HL-60 (cell line): ENCODE measurements at regions not wholly inside any gene's neighbourhood (a gene's known extent, or its start where the extent isn't known, plus 50 kb on each side); places are given as distances from the start of the nearest gene placed in this dataset.

Experiments used
- POLR2AphosphoS5 ChIP-seq: IDR thresholded peaks from 2 replicates; pipeline ENCODE4 v1.6.1; 2012; ENCODE audit warnings: low read depth
- SPI1 ChIP-seq: IDR thresholded peaks from 2 replicates; pipeline ENCODE4 v1.6.1; 2012; ENCODE audit warnings: low read depth, mild to moderate bottlenecking, borderline replicate concordance
- TF ChIP-seq, protein P1 (sequence below): IDR thresholded peaks from one replicate; pipeline ENCODE4 v1.5.1; 2011; ENCODE audit warnings: low read length, control low read depth, inconsistent platforms; ENCODE audit not compliant: insufficient read depth
- TF ChIP-seq, protein P2 (sequence below): IDR thresholded peaks from 2 replicates; pipeline ENCODE4 v1.6.1; 2012; ENCODE audit warnings: low read depth; ENCODE audit not compliant: insufficient replicate concordance

- TF ChIP-seq, protein P1, sequence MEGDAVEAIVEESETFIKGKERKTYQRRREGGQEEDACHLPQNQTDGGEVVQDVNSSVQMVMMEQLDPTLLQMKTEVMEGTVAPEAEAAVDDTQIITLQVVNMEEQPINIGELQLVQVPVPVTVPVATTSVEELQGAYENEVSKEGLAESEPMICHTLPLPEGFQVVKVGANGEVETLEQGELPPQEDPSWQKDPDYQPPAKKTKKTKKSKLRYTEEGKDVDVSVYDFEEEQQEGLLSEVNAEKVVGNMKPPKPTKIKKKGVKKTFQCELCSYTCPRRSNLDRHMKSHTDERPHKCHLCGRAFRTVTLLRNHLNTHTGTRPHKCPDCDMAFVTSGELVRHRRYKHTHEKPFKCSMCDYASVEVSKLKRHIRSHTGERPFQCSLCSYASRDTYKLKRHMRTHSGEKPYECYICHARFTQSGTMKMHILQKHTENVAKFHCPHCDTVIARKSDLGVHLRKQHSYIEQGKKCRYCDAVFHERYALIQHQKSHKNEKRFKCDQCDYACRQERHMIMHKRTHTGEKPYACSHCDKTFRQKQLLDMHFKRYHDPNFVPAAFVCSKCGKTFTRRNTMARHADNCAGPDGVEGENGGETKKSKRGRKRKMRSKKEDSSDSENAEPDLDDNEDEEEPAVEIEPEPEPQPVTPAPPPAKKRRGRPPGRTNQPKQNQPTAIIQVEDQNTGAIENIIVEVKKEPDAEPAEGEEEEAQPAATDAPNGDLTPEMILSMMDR, result no peak
- no peak for TF ChIP-seq SPI1
- no peak for TF ChIP-seq POLR2AphosphoS5
- TF ChIP-seq, protein P2, sequence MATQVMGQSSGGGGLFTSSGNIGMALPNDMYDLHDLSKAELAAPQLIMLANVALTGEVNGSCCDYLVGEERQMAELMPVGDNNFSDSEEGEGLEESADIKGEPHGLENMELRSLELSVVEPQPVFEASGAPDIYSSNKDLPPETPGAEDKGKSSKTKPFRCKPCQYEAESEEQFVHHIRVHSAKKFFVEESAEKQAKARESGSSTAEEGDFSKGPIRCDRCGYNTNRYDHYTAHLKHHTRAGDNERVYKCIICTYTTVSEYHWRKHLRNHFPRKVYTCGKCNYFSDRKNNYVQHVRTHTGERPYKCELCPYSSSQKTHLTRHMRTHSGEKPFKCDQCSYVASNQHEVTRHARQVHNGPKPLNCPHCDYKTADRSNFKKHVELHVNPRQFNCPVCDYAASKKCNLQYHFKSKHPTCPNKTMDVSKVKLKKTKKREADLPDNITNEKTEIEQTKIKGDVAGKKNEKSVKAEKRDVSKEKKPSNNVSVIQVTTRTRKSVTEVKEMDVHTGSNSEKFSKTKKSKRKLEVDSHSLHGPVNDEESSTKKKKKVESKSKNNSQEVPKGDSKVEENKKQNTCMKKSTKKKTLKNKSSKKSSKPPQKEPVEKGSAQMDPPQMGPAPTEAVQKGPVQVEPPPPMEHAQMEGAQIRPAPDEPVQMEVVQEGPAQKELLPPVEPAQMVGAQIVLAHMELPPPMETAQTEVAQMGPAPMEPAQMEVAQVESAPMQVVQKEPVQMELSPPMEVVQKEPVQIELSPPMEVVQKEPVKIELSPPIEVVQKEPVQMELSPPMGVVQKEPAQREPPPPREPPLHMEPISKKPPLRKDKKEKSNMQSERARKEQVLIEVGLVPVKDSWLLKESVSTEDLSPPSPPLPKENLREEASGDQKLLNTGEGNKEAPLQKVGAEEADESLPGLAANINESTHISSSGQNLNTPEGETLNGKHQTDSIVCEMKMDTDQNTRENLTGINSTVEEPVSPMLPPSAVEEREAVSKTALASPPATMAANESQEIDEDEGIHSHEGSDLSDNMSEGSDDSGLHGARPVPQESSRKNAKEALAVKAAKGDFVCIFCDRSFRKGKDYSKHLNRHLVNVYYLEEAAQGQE, result no peak
These were observed 54.0 kb upstream of the CTTNBP2NL start for GRCh38 chr1:112341986-112342385.
